NCI-H1105 treated with DMSO at 0.1 percent for 48 hours (cell line): ENCODE measurements at regions not wholly inside any gene's neighbourhood (a gene's known extent, or its start where the extent isn't known, plus 50 kb on each side); places are given as distances from the start of the nearest gene placed in this dataset.

ENCODE experiments used
- DNase-seq: peaks from one replicate; lab custom pipeline; 2025; lab: John Stamatoyannopoulos, UW

DNA sequence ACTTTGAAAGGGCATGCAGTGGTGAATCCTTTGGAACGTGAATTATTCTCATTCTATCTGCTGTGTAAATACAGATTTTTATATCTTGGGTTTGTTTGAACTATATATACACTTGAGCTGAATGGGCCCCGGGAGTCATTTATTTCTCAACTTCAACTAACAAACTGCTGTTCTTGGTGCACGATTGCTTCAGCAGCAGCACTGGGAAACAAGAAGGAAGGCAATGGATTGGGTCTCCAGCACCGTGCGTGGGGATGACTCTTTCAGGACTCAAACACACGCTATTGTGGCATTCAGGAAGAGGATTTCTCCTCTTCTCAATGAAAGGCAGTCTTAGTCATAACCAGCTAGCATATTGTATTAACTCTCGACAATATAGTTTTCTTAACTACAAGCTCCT is 226.0 kb upstream of the NFE2L3 start:
- DNase-seq = no peak

DNA sequence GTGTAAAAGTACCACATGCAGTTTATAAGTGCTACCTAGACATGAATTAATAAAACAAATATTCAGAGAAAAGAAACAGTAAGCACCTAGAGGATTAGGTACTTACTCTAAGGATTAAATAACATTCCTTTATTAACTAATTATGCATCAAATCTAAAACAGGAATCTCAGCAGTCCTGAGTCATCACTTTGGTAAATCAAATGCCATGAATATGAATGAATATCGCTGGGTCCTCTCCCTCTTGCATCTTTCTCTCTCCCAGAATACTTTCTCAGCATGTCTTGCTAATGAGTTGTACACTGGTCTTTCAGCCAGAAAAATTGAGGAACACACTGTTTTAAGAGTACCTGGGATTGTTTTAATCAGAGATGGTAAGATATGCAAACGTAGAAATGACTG is 225.5 kb upstream of the NFE2L3 start:
- no peak for DNase-seq

DNA sequence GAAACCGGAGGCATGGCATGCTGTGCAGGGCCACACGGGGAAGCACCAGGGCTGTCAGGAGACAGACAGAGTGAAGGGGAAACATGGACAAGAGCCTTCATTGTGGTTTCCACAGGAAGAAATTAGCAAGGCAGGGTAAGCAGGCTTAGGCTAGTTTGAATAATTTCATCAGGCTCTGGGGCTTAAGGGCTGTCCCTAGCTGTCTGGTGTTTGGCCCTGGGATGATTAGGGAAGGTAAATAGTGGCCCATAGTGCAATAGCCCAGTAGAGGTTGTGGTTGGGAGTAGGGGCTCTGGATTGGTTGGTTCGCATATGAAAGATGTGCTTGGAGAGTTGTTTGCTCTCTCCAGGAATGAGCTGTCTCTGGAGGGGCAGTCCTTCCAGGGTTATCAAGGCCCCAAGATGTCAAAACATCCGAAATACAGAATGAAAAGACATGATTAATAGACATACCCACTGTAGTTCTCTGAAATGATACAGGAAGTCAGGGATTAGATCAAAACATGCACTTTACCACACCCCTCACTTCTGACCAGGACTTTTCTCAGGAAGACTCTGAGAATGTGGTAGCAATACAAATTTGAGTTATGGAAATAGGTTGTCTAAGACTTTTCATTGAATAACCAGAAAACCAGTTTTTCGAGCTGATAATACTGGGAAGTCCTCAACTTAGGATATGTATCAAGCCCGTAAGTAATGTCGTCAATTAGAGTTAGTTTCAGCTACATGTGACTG is 224.9 kb upstream of the NFE2L3 start:
- no peak for DNase-seq

DNA sequence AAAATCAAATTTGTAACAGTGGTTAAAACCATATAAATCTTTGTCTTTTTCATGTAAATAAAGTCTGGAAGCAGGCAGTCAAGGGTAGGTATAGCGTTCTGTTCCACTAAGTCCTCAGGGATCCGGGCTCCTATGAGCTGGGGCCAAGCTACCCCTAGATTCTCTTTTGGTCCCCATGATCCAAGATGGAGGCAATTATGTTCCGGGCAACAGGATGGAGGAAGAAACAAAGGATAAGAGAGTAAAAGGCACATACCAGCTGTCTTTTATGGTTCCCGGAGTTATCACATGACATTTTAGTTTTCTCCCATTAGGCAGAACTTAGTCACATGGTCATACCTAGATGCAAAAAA is 224.4 kb upstream of the NFE2L3 start:
- no peak for DNase-seq

DNA sequence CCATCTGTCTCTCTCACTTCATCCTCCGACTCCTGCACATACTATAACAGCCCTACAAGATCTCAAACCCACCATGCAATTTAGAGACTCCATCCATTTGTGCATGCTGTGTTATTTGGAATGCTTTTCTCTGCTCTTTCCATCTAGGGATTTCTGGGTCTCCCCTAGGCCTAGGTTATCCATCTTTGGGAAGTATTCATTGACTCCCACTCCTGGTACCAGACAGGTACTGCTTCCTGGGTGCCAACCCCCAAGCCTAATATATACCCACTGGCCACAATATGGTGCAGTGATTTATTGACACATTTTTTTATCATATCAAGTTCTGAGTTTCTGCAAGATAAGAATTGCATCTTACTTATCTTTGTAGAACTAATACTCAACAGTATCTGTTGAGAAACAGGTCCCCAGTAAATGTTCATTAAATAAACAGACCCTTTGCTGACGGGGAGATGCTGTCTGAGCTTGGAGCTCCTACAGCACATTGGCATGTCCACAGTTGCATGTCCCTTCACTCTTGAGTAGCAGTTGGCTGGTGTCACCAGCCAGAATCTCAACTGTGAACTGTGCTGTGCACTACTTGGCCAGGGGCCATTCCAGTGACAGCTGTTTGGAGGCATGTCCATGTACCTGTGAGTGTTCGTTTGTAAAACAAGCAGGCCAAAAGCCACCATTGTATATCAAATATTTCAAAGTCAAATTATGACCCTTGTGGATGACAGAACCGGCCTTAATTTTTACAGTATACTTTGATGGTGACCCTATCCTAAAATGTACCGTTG is 223.3 kb upstream of the NFE2L3 start:
- no peak for DNase-seq

DNA sequence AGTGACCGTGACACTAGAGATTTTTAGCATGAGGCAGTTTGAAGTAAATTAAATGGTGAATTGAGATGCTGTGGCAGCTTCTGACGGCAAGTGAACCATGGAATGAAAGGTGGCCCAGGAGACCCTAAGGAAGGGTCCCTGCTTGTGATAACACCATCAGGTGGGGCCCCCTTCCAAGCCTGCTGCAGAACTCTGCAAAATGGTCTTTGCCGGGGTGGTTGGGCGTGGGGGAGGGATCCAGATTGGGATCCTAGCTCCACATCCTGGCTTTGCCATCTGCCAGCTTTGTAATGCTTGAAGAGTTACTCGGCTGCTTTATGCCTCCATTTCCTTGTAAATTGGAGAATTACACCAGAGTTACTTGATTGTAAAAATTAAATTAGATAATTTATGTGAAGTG is 222.6 kb upstream of the NFE2L3 start:
- no peak for DNase-seq

DNA sequence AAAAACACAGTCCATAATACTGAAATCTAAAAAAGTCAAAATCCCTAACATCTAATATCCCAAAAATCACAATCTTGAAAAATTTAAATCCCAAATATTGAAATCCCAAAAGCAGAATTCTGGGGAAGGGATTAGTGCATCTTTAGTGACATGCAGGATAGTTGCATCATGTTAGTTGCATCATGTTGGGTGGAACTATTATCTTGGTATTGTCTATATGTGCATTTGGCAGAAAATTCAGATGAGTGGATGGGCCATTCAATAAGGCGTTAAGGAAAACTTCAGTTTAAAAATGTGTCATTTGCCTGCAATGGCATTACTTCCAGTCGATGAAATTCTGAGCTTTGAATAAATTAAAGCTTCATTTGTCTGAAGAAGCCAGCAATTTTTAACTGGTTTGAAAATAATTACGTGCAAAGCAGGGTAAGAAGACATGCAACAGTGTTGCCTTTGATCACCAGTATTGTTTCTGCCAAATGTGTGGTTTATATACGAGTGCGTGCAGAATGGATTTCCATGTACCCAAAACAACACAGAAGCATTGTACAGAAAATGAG is 221.4 kb upstream of the NFE2L3 start:
- no peak for DNase-seq

DNA sequence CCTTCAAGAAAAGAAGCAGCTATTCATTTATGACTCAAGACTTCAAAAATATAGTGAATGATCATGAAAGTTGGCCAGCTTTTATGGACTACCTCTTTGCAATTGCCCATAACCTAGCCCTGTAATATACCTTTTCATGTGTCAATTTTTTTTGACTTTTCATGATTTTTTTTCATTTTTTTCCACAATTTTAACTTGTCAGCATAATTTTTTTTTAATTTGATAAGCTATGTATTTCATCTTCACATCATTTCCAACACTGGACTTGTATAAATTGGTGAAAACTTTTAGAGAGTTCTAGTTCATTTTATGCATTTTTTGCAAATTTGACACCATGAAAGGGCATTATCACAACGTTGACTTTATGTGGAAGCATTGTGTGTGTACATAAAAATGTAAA is 220.8 kb upstream of the NFE2L3 start:
- no peak for DNase-seq

DNA sequence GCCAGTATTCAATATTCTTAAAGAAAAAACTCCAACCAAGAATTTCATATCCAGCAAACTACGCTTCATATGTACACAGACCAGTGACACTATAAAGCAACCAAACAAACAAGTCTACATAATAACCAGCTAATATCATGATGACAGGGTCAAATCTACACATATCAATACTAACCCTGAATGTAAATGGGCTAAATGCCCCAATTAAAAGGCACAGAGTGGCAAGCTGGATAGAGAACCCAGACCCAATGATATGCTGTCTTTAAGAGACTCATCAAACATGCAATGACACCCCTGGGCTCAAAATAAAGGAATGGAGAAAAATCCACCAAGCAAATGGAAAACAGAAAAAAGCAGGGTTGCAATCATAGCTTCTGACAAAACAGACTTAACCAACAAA is 218.1 kb upstream of the NFE2L3 start:
- DNase-seq = no peak

DNA sequence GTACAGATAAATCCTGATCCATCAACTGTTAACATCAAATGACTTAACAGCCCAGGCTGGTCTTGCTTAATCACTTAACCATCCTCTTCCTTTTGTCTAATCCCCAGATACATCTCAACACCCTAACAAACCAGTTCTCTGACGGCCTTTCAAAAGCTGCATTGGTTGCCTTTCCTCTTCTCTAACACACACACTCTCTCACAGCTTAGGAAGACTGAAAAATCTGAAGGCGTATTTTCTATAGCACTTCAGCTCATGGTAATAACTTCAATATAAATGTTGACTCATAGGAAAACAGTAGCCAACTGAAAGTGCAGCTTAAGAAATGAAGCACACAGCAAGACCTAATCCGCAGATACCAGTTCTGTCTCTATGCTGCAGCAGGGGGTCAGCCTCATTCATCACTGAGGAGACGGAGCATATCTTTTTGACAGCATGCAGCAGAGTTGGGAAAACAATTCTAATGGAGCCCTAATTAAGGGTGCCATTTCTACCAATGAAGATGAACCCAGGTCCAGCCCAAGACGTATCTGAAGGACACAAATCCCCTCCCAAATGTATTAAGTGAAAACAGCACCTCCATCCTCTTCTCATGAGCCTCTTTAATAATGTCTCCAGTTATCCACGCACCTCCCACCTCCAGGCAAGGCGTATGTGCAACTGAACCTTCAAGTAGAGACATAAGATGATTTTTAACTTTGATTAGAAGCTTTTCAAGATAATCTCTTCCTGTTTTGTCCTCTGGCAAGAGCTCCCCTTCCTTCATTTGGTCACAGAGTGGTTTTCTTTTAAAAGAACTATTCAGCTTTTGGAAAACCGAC is 211.7 kb upstream of the NFE2L3 start:
- no peak for DNase-seq

DNA sequence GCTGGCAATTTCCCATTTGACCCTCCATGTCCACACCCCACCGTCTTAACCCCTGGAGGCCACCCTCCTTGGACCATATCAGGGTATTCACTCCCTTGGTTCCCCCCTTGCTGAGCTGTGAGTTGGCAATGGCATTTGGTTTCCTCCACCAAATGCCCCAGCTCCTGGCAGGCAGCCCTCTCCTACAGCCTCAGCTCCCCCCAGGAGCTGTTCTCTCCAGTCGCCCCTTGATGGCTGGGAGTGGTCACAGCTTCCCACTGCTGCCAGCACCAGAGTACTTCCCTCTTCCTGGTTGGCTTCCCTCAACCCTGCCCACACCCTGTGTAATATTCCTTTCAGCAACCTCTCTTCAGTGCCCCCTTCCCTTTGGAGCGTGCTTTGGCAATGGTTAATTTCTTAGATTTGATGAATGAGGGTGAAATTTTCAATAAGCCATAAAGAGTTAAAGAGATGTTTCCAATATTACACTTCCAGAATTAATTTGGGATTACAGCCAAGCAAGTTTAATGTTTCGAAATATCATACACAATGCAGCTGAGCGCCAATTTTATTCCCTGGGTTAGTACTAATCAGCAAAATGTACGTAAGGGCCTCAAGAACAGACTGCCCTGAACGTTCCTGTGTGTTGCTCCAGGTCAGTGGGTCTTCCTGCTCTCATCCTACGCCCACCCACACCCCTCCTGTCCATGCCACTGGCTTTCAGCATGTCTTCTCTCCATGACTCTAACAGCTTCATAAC is 207.1 kb upstream of the NFE2L3 start:
- DNase-seq = no peak

DNA sequence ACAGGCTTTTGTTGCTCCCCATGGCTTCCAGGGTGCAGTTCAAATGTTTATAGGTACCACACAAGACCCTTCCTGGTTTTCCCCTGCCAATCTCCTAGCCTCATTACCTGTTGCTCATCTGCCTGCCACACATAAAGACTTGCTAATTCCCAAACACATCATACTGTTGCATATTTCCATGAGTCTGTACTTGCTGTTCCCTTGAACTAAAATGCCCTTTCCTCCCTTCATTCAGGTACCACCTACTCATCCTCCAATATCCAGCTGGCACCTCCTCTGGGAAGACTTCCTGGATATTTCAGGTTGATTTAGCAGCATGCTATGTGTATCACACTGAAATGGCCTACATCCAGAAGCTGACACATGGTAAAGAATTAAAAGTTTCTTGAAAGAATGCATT is 206.4 kb upstream of the NFE2L3 start:
- DNase-seq = no peak

DNA sequence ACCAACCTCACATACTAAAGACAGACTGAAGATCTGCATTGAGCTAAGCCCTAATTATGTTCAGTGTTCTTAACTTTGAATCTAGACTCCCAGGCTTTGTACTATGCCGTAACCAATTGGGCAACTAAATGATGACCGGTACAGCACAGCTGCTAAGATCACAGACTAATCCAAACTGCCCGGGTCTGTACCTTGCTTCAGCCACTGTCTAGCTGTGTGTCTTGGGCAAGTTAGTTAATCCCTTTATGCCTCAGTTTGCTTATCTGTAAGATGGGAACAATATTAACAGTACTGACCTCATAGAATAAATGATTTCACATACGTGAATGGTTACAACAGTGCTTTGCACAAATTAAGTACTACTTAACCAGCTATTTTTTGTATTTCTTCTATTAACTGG is 205.8 kb upstream of the NFE2L3 start:
- no peak for DNase-seq

DNA sequence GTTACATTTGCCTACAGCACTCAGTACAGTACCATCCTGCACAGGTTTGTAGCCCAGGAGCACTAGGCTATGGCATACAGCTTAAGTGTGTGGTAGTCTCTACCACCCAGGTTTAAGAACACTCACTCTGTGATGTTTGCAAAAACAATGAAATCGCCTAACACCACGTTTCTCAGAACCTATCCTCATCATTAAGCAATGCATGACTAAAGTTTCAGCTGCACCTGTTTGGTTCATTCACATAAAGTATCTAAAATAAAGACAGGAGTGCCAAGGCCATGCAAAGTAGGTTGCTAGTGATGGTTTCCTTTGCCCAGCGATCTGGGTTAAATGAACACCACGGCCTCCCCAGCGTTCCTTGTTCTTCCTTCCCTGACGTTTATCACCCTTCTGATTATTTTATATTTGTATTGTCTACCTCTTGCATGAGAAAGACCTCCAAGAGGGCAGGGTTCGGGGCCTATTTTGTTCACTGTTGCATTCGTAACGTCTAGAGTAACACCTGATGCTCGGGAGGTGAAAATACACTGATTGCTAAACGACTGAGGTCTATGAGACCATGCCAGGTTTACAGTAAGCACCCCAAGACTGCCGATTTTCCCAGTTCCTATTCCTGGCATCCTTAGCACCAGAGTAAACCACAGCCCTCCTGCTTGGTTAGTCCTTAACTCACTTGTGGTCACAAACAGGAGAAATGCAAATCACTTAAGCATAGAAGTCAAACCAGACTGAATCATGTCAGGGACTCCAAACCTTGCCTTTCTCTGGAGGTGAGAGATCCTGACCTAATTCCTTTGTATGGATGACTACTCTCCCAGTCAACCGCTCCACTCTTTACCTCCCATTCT is 204.1 kb upstream of the NFE2L3 start:
- DNase-seq = no peak

DNA sequence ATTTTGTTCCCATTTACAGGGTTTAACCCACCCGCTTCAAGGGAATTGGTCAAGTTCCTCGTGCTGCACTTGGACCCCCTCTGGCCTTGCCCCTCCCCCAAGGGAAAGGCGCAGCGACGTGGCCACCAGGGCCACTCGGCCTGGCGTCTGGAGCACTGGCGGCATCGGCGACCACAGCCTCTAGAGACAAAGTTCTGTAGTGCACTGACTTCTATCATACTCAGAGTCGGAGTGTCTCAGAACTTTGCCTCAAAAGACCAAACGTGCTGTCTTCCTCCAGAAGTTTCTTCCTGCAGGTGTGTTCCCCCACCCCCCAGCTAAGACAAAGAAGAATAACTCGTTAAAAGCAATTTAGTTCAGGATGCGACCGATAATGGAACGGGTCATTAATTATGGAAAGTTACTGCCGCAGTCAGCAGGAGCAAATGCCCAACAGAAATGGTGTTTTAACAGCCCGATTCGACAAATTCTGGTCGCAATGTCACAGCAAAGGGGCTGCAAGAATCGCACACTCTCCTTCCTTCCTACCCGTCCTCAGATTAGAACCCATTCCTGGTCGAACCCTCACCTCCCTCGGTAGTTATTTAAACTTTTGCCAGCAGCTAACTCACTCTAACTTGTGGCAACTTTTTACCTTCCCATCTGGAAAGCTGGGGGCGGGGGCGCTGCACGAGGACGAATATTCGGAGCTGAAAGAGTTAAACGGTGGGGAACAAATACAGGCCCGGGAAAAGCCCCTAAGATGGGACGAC is 202.1 kb upstream of the NFE2L3 start:
- no peak for DNase-seq

DNA sequence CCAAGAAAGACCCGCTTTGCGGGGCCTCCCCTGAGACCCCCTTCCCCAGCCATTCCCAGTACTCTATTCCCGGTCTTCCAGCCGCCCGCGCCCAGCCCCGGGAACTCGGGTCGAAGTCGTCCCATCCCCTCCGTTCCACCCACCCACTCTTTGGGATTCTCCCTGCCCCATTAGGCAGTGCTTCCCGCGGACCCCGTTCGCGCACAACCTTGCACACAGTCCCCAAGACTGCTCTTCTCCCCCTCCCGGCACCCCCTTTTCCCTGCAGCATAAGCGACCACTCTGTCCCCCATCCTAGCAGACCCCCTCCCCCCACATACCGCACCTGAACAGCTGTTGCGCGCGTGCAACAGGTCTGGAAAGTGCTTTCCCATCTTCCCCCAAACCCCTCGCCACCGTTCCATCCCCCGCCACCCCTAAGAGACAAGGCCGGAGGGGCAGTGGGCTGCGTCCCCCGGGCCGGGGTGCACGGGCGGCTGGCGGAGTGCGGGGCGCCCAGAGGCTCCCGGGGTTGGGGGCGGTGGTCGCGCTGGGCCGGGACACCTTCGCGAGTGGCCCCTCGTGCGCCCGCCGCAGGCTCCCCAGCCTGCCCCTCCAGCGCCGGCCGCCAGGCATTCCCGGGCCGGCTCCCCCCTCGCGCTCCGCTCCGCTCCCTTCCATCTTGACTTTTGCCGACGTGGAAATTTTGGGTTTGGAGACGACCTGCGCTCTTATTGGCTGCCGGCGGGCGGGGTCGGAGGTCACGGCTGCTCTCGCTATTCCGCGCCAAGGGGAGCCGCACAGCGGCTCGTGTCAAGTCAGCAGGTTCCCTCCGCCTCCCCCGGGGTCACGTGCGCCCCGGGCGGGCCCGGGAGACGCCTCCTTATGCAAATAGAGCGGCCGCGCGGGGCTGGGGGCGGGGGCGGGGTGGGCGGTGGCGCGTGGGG is 201.2 kb upstream of the NFE2L3 start:
- peak; percentile 96 for DNase-seq

DNA sequence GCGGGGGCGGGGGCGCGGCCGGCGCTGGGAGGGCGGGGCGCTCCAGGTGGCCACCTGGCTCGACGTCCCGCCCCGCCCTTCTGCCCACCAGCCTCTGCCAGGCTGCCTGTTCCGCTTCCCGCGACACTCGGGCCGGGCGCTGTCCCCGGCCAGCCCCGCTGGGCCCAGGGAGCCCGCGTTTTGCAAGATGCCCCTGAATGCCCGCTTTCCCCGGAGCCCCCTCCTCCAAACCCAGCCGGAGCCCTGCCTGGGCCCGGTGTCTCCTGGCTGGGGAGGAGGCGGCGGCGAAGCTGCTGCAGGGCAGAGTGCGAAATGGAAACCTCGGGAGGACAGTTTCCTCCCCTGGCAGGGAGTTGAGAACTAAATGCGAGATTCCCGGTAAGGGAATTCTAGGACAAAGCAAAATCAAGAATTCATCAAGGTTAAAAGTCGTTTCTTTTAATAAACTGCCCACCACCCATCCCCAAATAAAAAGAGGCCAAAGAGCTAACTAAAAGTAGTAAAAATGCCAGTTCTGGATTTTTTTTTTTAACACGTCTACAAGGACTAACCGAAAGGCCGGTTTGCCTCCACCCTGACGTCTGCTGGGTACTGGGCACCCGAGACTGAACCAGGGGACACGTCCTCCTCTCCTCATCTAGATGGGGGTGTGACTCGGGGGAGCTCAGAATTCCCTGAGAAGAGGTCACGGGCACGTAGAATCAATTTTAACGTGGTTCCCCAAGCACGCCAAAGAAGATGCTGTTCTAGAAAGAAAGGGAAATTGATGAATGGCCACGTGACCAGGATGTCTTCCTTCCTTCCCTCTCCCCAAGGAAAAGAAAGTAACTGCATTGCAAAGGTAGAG is 200.4 kb upstream of the NFE2L3 start:
- DNase-seq = peak; percentile 96
